K562 (cell line): ENCODE measurements at regions not wholly inside any gene's neighbourhood (a gene's known extent, or its start where the extent isn't known, plus 50 kb on each side); places are given as distances from the start of the nearest gene placed in this dataset.

Experiments used
- ATAC-seq: fragments of 200-7000 bp; cut with Tn5 transposase; 3 replicates; pipeline ENCODE4 v1.9.1; 2020; ENCODE audit warnings: moderate library complexity
- BruUV-seq: library from RNA; stranded (reverse); fragments of 400-500 nt; replicated peaks from 2 replicates; lab custom pipeline; 2021; lab: Mats Ljungman, UMichigan
- CTCF ChIA-PET: fragments of 300-600 bp; formaldehyde crosslinking; extraction: SDS; loops from one replicate; lab custom pipeline; 2021; ENCODE audit warnings: low intra/inter-chr PET ratio; lab: Yijun Ruan, JAX
- POLR2A ChIA-PET: fragments of 300-600, 350-650 bp; sonication (Branson Sonifier 250); formaldehyde crosslinking; extraction: SDS; loops from one replicate; lab custom pipeline; 2021; ENCODE audit warnings: antibody characterized with exemption, inconsistent platforms; lab: Yijun Ruan, JAX
- DNase-seq, 4 experiments: peaks; one replicate each; pipeline versions ENCODE4 v3.0.0 to v3.0.0-alpha.2; 2011 to 2018; ENCODE audit warnings: low spot score in 3 of 4, mixed read lengths in 3 of 4; ENCODE audit errors: extremely low read depth in 1 of 4
- FAIRE-seq: peaks from 2 replicates; lab custom pipeline; 2011; peaks lifted over from hg19 to GRCh38; lab: Jason Lieb, UNC
- H2AFZ ChIP-seq: 2 replicates; pipeline ENCODE4 v1.6.0; 2011; ENCODE audit warnings: low read depth, low read length, control low read depth, inconsistent platforms
- H3K27ac ChIP-seq: fragments of 200-600 bp; 3 replicates; pipeline ENCODE4 v1.8.0; 2011; ENCODE audit warnings: low read depth, mild to moderate bottlenecking, control low read depth, inconsistent platforms, low read length, moderate library complexity, mixed read lengths; ENCODE audit errors: extremely low read depth
- H3K27me3 ChIP-seq, 2 experiments: fragments of 300-600 bp in 1 of 2; 2 replicates in 1 of 2; 3 replicates in 1 of 2; pipeline versions ENCODE4 v1.6.0 to v1.8.0; 2011; ENCODE audit warnings: inconsistent platforms in 2 of 2, low read length in 2 of 2, mild to moderate bottlenecking in 1 of 2, mixed read lengths in 1 of 2, moderate library complexity in 1 of 2; ENCODE audit not compliant: control insufficient read depth in 2 of 2, insufficient read depth in 2 of 2
- H3K36me3 ChIP-seq: fragments of 300-600 bp; 3 replicates; pipeline ENCODE4 v1.8.0; 2011; ENCODE audit warnings: mild to moderate bottlenecking, low read length, inconsistent platforms; ENCODE audit not compliant: control insufficient read depth, insufficient read depth
- H3K4me1 ChIP-seq, 2 experiments: fragments of 200-600 bp in 1 of 2; replicated peaks in 1 of 2; 2 replicates in 1 of 2; 3 replicates in 1 of 2; pipeline versions ENCODE4 v1.5.1 to v1.8.0; 2011; ENCODE audit warnings: inconsistent platforms in 2 of 2, low read length in 2 of 2, mild to moderate bottlenecking in 1 of 2, mixed read lengths in 1 of 2, moderate library complexity in 1 of 2; ENCODE audit not compliant: control insufficient read depth in 2 of 2, insufficient read depth in 2 of 2
- H3K4me2 ChIP-seq: 2 replicates; pipeline ENCODE4 v1.6.1; 2011; ENCODE audit warnings: low read length, control low read depth, inconsistent platforms, mixed read lengths; ENCODE audit not compliant: insufficient read depth
- H3K4me3 ChIP-seq: fragments of 200-600 bp; sonication (generic), shearing (Covaris generic); 2 replicates; pipeline ENCODE4 v1.5.1; 2016; ENCODE audit warnings: control low read depth, inconsistent platforms
- H3K79me2 ChIP-seq: fragments of 200-600 bp; 3 replicates; pipeline ENCODE4 v1.8.0; 2011; ENCODE audit warnings: low read length, inconsistent platforms; ENCODE audit not compliant: control insufficient read depth, insufficient read depth
- H3K9ac ChIP-seq, 2 experiments: 2 replicates each; pipeline versions ENCODE4 v1.6.0 to v1.6.1; 2011; ENCODE audit warnings: low read depth in 2 of 2, low read length in 2 of 2, control low read depth in 1 of 2, inconsistent platforms in 1 of 2, mild to moderate bottlenecking in 1 of 2, mixed read lengths in 1 of 2; ENCODE audit not compliant: insufficient read depth in 1 of 2
- H3K9me1 ChIP-seq: one replicate; pipeline ENCODE4 v1.6.0; 2011; ENCODE audit warnings: inconsistent platforms, mild to moderate bottlenecking, low read length, moderate library complexity; ENCODE audit not compliant: control insufficient read depth, insufficient read depth
- H3K9me3 ChIP-seq: replicated peaks from 2 replicates; pipeline ENCODE4 v1.5.1; 2011; ENCODE audit warnings: low read depth, low read length, inconsistent platforms; ENCODE audit not compliant: control insufficient read depth, insufficient read depth
- H4K20me1 ChIP-seq: replicated peaks from 2 replicates; pipeline ENCODE4 v1.6.1; 2011; ENCODE audit warnings: low read length, inconsistent platforms, mixed read lengths; ENCODE audit not compliant: control insufficient read depth, insufficient read depth
- BRCA1 ChIP-seq, 2 experiments: fragments of 450-650 bp in 1 of 2; sonication (generic) in 1 of 2; formaldehyde crosslinking in 1 of 2; IDR thresholded peaks; 2 replicates each; pipeline versions ENCODE4 v1.5.0 to v1.6.1; 2017 to 2020; ENCODE audit warnings: mild to moderate bottlenecking in 1 of 2, missing genetic modification reagents in 1 of 2
- FOXJ3 ChIP-seq: sonication (generic); formaldehyde crosslinking; IDR thresholded peaks from 2 replicates; pipeline ENCODE4 v1.4.0; 2020; ENCODE audit warnings: mild to moderate bottlenecking, missing genetic modification reagents
- HDGF ChIP-seq: fragments of 450-650 bp; IDR thresholded peaks from 2 replicates; pipeline ENCODE4 v1.6.1; 2016
- MEIS2 ChIP-seq: fragments of 450-650 bp; IDR thresholded peaks from 2 replicates; pipeline ENCODE4 v1.6.1; 2014; ENCODE audit warnings: mild to moderate bottlenecking; ENCODE audit not compliant: partially characterized antibody
- YBX1 ChIP-seq: fragments of 450-650 bp; IDR thresholded peaks from 2 replicates; pipeline ENCODE4 v1.7.1; 2016; ENCODE audit warnings: mild to moderate bottlenecking
- WGBS: fragments of 100-300 bp; shearing (Covaris generic); methylation state at CpG from one replicate; pipeline ENCODE4 v1.1.6; 2016; ENCODE audit warnings: low coverage, mixed read lengths; ENCODE audit not compliant: insufficient coverage; ENCODE audit errors: missing lambda C conversion rate; 5-methylcytosine and 5-hydroxymethylcytosine counted together
- in situ Hi-C: fragments of 300-500 bp; cut with MboI; formaldehyde crosslinking; loops from 4 replicates; pipeline ENCODE4 v1.15.0; 2018; ENCODE audit warnings: inconsistent platforms, mixed read lengths
- intact Hi-C: fragments of 100-400 bp; cut with micrococcal nuclease; formaldehyde crosslinking; loops from 2 replicates; pipeline ENCODE4 v1.14.2; 2022
- TF ChIP-seq, protein P1 (sequence below): fragments of 250-450 bp; sonication (Bioruptor Pico); IDR thresholded peaks from 2 replicates; pipeline ENCODE4 v1.8.0; 2021; ENCODE audit warnings: moderate library complexity, mild to moderate bottlenecking, inconsistent platforms
- TF ChIP-seq, protein P2 (sequence below): fragments of 250-450 bp; sonication (Bioruptor Pico); IDR thresholded peaks from 2 replicates; pipeline ENCODE4 v1.5.0; 2021; ENCODE audit warnings: mild to moderate bottlenecking, borderline replicate concordance
- TF ChIP-seq, protein P3 (sequence below): sonication (generic); formaldehyde crosslinking; IDR thresholded peaks from 2 replicates; pipeline ENCODE4 v1.8.1; 2022; ENCODE audit warnings: missing genetic modification reagents
- TF ChIP-seq, protein P4 (sequence below), 2 experiments: fragments of 450-650 bp; IDR thresholded peaks; 2 replicates each; pipeline ENCODE4 v1.6.1; 2016; ENCODE audit warnings: mild to moderate bottlenecking in 2 of 2, borderline replicate concordance in 1 of 2, low read depth in 1 of 2, moderate library complexity in 1 of 2

DNA sequence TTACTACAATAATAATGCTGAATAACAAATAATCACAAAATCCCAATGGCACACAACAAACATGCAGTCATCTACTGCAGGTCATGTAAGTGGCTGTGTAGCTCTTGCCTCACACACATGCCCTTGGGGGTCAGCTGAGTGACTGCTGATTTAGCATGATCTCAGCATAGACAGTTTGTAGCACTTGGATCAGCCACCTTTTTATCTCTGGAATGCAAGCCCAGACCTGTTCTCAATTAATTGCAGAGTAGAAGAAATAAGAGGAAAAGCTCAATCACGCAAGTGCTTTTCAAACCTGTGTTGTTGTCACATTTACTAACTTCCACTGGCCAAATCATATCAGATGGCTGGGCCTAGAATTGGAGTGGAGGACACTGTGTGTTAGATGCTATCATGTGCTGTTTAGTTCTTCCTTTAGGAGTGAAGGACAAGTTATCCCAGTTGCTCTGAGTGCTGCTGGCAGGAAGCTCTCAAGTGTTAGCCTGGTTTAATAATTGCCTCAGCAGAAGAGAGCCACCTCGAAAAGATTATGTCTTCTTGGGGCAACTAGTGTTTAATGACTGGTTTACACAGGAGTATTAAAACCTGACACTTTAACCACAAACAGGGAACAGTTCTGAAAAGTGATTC is 128.3 kb upstream of the EPHA5 start:
- Histone ChIP-seq H4K20me1 (no peaks in the 10 kb centered on the region), H3K4me2 (no peak overlapping the region), H3K36me3 (no peaks in the 10 kb centered on the region), H3K9me1 (no peaks in the 10 kb centered on the region), H3K9ac (no peak overlapping the region), H3K27ac (no peak overlapping the region), H3K9me3 (no peaks in the 10 kb centered on the region), H2AFZ (no peak overlapping the region), H3K27me3 (no peaks in the 10 kb centered on the region), H3K79me2 (no peaks in the 10 kb centered on the region), H3K4me1 (no peaks in the 10 kb centered on the region), H3K4me3 (no peak overlapping the region)
- WGBS, result 4% methylated on average over 2 of the region's 2 CpGs
- FAIRE-seq (no peak), DNase-seq (no peak), ATAC-seq (no peak)
- intact Hi-C loops (no loop called here), in situ Hi-C loops (no loop called here)
- CTCF ChIA-PET, result no interaction called here
- BruUV-seq, result no TSS peak
- POLR2A ChIA-PET, result no interaction called here
- TF ChIP-seq FOXJ3 (CRISPR knock-in tag), result no peak
- TF ChIP-seq, protein P1, sequence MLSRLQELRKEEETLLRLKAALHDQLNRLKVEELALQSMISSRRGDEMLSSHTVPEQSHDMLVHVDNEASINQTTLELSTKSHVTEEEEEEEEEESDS (CRISPR knock-in tag), result no peak
- TF ChIP-seq BRCA1 (IDR thresholded peaks at IDR 0.05), result no peak
- no peak for TF ChIP-seq BRCA1 (CRISPR knock-in tag; IDR thresholded peaks at IDR 0.05)
- TF ChIP-seq, protein P2, sequence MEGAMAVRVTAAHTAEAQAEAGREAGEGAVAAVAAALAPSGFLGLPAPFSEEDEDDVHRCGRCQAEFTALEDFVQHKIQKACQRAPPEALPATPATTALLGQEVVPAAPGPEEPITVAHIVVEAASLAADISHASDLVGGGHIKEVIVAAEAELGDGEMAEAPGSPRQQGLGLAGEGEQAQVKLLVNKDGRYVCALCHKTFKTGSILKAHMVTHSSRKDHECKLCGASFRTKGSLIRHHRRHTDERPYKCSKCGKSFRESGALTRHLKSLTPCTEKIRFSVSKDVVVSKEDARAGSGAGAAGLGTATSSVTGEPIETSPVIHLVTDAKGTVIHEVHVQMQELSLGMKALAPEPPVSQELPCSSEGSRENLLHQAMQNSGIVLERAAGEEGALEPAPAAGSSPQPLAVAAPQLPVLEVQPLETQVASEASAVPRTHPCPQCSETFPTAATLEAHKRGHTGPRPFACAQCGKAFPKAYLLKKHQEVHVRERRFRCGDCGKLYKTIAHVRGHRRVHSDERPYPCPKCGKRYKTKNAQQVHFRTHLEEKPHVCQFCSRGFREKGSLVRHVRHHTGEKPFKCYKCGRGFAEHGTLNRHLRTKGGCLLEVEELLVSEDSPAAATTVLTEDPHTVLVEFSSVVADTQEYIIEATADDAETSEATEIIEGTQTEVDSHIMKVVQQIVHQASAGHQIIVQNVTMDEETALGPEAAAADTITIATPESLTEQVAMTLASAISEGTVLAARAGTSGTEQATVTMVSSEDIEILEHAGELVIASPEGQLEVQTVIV (CRISPR knock-in tag), result no peak
- no peak for TF ChIP-seq YBX1
- no peak for TF ChIP-seq MEIS2
- TF ChIP-seq, protein P3, sequence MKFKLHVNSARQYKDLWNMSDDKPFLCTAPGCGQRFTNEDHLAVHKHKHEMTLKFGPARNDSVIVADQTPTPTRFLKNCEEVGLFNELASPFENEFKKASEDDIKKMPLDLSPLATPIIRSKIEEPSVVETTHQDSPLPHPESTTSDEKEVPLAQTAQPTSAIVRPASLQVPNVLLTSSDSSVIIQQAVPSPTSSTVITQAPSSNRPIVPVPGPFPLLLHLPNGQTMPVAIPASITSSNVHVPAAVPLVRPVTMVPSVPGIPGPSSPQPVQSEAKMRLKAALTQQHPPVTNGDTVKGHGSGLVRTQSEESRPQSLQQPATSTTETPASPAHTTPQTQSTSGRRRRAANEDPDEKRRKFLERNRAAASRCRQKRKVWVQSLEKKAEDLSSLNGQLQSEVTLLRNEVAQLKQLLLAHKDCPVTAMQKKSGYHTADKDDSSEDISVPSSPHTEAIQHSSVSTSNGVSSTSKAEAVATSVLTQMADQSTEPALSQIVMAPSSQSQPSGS (CRISPR knock-in tag), result no peak
- no peak for TF ChIP-seq HDGF
- TF ChIP-seq, protein P4, sequence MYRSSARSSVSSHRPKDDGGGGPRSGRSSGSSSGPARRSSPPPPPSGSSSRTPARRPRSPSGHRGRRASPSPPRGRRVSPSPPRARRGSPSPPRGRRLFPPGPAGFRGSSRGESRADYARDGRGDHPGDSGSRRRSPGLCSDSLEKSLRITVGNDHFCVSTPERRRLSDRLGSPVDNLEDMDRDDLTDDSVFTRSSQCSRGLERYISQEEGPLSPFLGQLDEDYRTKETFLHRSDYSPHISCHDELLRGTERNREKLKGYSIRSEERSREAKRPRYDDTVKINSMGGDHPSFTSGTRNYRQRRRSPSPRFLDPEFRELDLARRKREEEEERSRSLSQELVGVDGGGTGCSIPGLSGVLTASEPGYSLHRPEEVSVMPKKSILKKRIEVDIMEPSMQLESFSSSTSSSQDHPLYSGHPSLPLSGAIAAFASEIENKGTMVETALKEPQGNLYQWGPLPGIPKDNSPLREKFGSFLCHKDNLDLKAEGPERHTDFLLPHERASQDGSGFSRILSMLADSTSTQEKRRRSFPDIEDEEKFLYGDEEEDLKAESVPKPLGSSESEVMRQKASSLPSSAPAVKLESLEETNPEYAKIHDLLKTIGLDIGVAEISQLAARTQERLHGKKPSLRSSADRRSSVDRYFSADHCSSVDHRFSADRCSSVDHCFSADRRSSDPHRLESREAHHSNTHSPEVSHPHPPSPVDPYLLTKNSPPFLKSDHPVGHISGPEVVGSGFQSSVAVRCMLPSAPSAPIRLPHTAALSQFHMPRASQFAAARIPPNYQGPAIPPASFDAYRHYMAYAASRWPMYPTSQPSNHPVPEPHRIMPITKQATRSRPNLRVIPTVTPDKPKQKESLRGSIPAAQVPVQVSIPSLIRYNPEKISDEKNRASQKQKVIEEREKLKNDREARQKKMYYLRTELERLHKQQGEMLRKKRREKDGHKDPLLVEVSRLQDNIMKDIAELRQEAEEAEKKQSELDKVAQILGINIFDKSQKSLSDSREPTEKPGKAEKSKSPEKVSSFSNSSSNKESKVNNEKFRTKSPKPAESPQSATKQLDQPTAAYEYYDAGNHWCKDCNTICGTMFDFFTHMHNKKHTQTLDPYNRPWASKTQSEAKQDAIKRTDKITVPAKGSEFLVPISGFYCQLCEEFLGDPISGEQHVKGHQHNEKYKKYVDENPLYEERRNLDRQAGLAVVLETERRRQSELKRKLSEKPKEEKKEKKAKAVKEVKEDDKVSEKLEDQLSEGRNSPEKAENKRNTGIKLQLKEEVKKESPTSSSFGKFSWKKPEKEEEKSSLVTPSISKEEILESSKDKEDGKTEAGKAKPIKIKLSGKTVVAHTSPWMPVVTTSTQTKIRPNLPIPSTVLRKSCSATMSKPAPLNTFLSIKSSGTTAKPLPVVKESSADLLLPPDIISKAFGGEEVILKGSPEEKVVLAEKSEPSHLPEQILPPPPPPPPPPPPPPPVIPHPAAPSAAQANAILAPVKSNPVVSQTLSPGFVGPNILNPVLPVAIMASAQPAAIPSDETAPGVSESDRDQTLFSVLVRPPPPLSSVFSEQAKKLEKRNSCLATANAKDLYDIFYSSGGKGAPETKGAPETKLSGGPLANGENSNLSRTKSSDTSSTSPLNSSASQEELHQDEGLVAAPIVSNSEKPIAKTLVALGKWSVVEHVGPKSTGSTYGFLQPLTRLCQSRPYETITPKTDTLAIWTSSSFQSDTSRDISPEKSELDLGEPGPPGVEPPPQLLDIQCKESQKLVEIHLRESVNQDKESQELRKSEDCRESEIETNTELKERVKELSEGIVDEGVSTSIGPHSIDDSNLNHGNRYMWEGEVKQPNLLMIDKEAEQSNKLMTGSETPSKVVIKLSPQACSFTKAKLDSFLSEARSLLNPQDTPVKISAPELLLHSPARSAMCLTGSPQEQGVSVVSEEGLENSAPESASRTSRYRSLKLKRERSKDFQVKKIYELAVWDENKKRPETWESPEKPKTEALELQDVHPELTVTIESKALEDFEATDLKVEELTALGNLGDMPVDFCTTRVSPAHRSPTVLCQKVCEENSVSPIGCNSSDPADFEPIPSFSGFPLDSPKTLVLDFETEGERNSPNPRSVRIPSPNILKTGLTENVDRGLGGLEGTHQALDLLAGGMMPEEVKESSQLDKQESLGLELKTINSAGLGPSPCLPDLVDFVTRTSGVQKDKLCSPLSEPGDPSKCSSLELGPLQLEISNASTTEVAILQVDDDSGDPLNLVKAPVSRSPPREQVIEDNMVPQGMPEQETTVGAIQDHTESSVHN (IDR thresholded peaks at IDR 0.05; ENCODE audit: borderline replicate concordance in 1 of 2, low read depth in 1 of 2), result no peak
